A673 (cell line): ENCODE measurements at regions not wholly inside any gene's neighbourhood (a gene's known extent, or its start where the extent isn't known, plus 50 kb on each side); places are given as distances from the start of the nearest gene placed in this dataset.

Source experiments
- CTCF ChIP-seq: fragments of 300-800, 200-600 bp; sonication (generic); conservative IDR thresholded peaks from 2 replicates; pipeline ENCODE4 v1.5.1; 2017; ENCODE audit warnings: low read depth, mild to moderate bottlenecking, antibody characterized with exemption, low read length, moderate library complexity, mixed read lengths
- EZH2 ChIP-seq: fragments of 200-600 bp; sonication (generic); IDR thresholded peaks from 2 replicates; pipeline ENCODE4 v1.6.1; 2017; ENCODE audit warnings: borderline replicate concordance, low read depth, mild to moderate bottlenecking, mixed read lengths, antibody characterized with exemption, low read length; ENCODE audit not compliant: poor library complexity, severe bottlenecking

- TF ChIP-seq CTCF (no peak), EZH2 (no peak)
Observed at GRCh38 chr10:9505546-9505945, 1451.1 kb downstream of the GATA3 start.
